ENCODE measurements at regions not wholly inside any gene's neighbourhood (a gene's known extent, or its start where the extent isn't known, plus 50 kb on each side); places are given as distances from the start of the nearest gene placed in this dataset.

- TF ChIP-seq ARID4A (CRISPR knock-in tag; IDR thresholded peaks at IDR 0.05; ENCODE audit: borderline replicate concordance) (peak; percentile 31; the same call in 1 of the 2 replicates), GTF3A (CRISPR knock-in tag; conservative IDR thresholded peaks at IDR 0.05) (no peak), ZNF883 (CRISPR knock-in tag; IDR thresholded peaks at IDR 0.05; ENCODE audit: not compliant biosample characterization) (peak; percentile 57), ZNF792 (CRISPR knock-in tag; IDR thresholded peaks at IDR 0.05) (0 out of 2 replicates have a peak, but pooled peaks have one; percentile 39), NFKB2 (CRISPR knock-in tag; IDR thresholded peaks at IDR 0.05; ENCODE audit: borderline replicate concordance) (no peak; the same call in 1 of the 2 replicates), ZNF556 (CRISPR knock-in tag; IDR thresholded peaks at IDR 0.05; ENCODE audit: borderline replicate concordance) (no peak), ZNF232 (CRISPR knock-in tag; IDR thresholded peaks at IDR 0.05; ENCODE audit: borderline replicate concordance) (no peak), HNRNPLL (IDR thresholded peaks at IDR 0.05; ENCODE audit: low read depth, low read length, poor library complexity, severe bottlenecking) (peak; percentile 72), RCOR2 (CRISPR knock-in tag; IDR thresholded peaks at IDR 0.05) (no peak), ZNF274 (CRISPR knock-in tag; IDR thresholded peaks at IDR 0.05) (peak; percentile 23; the same call in 1 of the 2 replicates), KAT8 (CRISPR knock-in tag; IDR thresholded peaks at IDR 0.05) (no peak), SKIL (CRISPR knock-in tag; IDR thresholded peaks at IDR 0.05; ENCODE audit: borderline replicate concordance) (0 out of 2 replicates have a peak, but pooled peaks have one; percentile 35)
- TF ChIP-seq, protein P1, sequence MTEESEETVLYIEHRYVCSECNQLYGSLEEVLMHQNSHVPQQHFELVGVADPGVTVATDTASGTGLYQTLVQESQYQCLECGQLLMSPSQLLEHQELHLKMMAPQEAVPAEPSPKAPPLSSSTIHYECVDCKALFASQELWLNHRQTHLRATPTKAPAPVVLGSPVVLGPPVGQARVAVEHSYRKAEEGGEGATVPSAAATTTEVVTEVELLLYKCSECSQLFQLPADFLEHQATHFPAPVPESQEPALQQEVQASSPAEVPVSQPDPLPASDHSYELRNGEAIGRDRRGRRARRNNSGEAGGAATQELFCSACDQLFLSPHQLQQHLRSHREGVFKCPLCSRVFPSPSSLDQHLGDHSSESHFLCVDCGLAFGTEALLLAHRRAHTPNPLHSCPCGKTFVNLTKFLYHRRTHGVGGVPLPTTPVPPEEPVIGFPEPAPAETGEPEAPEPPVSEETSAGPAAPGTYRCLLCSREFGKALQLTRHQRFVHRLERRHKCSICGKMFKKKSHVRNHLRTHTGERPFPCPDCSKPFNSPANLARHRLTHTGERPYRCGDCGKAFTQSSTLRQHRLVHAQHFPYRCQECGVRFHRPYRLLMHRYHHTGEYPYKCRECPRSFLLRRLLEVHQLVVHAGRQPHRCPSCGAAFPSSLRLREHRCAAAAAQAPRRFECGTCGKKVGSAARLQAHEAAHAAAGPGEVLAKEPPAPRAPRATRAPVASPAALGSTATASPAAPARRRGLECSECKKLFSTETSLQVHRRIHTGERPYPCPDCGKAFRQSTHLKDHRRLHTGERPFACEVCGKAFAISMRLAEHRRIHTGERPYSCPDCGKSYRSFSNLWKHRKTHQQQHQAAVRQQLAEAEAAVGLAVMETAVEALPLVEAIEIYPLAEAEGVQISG (CRISPR knock-in tag; IDR thresholded peaks at IDR 0.05) = peak; percentile 58
- TF ChIP-seq, protein P2, sequence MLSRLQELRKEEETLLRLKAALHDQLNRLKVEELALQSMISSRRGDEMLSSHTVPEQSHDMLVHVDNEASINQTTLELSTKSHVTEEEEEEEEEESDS (CRISPR knock-in tag; IDR thresholded peaks at IDR 0.05; ENCODE audit: borderline replicate concordance) = 0 out of 2 replicates have a peak, but pooled peaks have one; percentile 37
- TF ChIP-seq, protein P3, sequence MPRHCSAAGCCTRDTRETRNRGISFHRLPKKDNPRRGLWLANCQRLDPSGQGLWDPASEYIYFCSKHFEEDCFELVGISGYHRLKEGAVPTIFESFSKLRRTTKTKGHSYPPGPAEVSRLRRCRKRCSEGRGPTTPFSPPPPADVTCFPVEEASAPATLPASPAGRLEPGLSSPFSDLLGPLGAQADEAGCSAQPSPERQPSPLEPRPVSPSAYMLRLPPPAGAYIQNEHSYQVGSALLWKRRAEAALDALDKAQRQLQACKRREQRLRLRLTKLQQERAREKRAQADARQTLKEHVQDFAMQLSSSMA (CRISPR knock-in tag; IDR thresholded peaks at IDR 0.05) = no peak
- TF ChIP-seq, protein P4, sequence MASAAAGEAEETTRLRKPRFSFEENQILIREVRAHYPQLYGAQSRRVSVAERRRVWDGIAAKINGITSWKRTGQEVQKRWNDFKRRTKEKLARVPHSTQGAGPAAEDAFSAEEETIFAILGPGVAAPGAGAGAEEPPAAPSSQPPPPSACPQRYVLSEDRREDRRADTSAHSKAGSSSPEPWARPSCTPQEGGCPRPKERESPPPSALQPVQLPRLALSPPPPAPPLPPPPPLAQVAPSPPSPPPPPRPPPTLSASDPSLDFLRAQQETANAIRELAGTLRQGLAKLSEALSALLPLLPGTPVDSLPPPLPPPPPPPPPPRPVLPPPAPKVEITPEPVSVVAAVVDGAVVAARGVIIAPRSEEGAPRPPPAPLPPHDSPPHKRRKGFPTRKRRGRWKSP (CRISPR knock-in tag; IDR thresholded peaks at IDR 0.05) = peak; percentile 72; the same call in 1 of the 2 replicates
These were observed 53.6 kb upstream of the IGFBP7 start (continued) for GRCh38 chr4:57163530-57164459.

All from HepG2 (cell line).